PC-9 (cell line): ENCODE measurements at regions not wholly inside any gene's neighbourhood (a gene's known extent, or its start where the extent isn't known, plus 50 kb on each side); places are given as distances from the start of the nearest gene placed in this dataset.

Experiments used
- CTCF ChIP-seq: fragments of 200-600 bp; sonication (generic); conservative IDR thresholded peaks from 2 replicates; pipeline ENCODE4 v1.6.1; 2017; ENCODE audit warnings: mixed run types, antibody characterized with exemption, mild to moderate bottlenecking, moderate library complexity
- EZH2 ChIP-seq: fragments of 200-600 bp; sonication (generic); IDR thresholded peaks from 2 replicates; pipeline ENCODE4 v1.8.0; 2017; ENCODE audit warnings: antibody characterized with exemption, low read depth

GRCh38 chr12:124472690-124473279 is 94.6 kb downstream of the NCOR2 start:
- TF ChIP-seq CTCF (no peak), EZH2 (no peak)
